Thyroid gland (tissue), 4 donors: ENCODE measurements at regions not wholly inside any gene's neighbourhood (a gene's known extent, or its start where the extent isn't known, plus 50 kb on each side); places are given as distances from the start of the nearest gene placed in this dataset.

ENCODE experiments used
- DNase-seq, 2 donors: peaks; one replicate each; pipeline ENCODE4 v3.0.0-alpha.2; 2019
- H3K27ac ChIP-seq, 3 donors: fragments of 200-600 bp; sonication (generic); 1 replicate in 2 of 3; 2 replicates in 1 of 3; pipeline ENCODE4 v1.5.1; 2016 to 2019; ENCODE audit warnings: mild to moderate bottlenecking in 1 of 3, moderate library complexity in 1 of 3
- H3K27me3 ChIP-seq: fragments of 200-600 bp; sonication (generic); one replicate; pipeline ENCODE4 v1.5.1; 2019
- H3K36me3 ChIP-seq, 2 donors: fragments of 200-600 bp; sonication (generic); one replicate each; pipeline ENCODE4 v1.5.1; 2016 to 2019
- H3K4me1 ChIP-seq, 2 donors: fragments of 200-600 bp; sonication (generic); one replicate each; pipeline ENCODE4 v1.5.1; 2017 to 2019
- H3K4me3 ChIP-seq, 3 donors: fragments of 200-600 bp; sonication (generic); replicated peaks in 1 of 3; 1 replicate in 2 of 3; 2 replicates in 1 of 3; pipeline ENCODE4 v1.5.1; 2016; ENCODE audit warnings: mild to moderate bottlenecking in 1 of 3
- H3K9me3 ChIP-seq: fragments of 200-600 bp; sonication (generic); one replicate; pipeline ENCODE4 v1.5.1; 2017
- CTCF ChIP-seq, 6 experiments: fragments of 200-600 bp in 3 of 6; fragments of 450-650 bp in 3 of 6; sonication (generic) in 3 of 6; IDR thresholded peaks; one replicate each; pipeline ENCODE4 v1.5.1; 2016 to 2019; ENCODE audit warnings: antibody characterized with exemption in 6 of 6, mild to moderate bottlenecking in 2 of 6, inconsistent platforms in 1 of 6, moderate library complexity in 1 of 6
- POLR2A ChIP-seq, 2 donors: fragments of 450-650 bp; IDR thresholded peaks; one replicate each; pipeline ENCODE4 v1.6.1; 2017; ENCODE audit warnings: antibody characterized with exemption in 2 of 2, mild to moderate bottlenecking in 2 of 2, moderate library complexity in 1 of 2
- WGBS, 2 donors: methylation state at CpG; one replicate each; pipeline ENCODE4 v1.1.5; 2017; 5-methylcytosine and 5-hydroxymethylcytosine counted together
- intact Hi-C: fragments of 100-400 bp; cut with DNase I; formaldehyde crosslinking; loops from one replicate; pipeline ENCODE4 v1.15.1; 2023

- Histone ChIP-seq H3K9me3 (no peaks in the 10 kb centered on the region), H3K4me1 (no peaks in the 10 kb centered on the region), H3K4me3 (no peak overlapping the region), H3K27me3 (no peaks in the 10 kb centered on the region), H3K36me3 (no peaks in the 10 kb centered on the region), H3K27ac (no peak overlapping the region)
- intact Hi-C loops = no loop called here
- DNase-seq = peak; percentile 33 to 37
- 46 to 68% methylated on average over 3 of the region's 3 CpGs for WGBS, 2 donors
- no peak for TF ChIP-seq CTCF (IDR thresholded peaks at IDR 0.05)
- TF ChIP-seq POLR2A (IDR thresholded peaks at IDR 0.05) = no peak
These were observed 150.3 kb upstream of the MAOA start for GRCh38 chrX:43505769-43506168.

- H3K4me3 ChIP-seq = no peak overlapping the region
- intact Hi-C loops = no loop called here
- TF ChIP-seq POLR2A (IDR thresholded peaks at IDR 0.05) (no peak), CTCF (IDR thresholded peaks at IDR 0.05) (no peak)
These were observed 147.4 kb upstream of the MAOA start for GRCh38 chrX:43508694-43509093.

DNA sequence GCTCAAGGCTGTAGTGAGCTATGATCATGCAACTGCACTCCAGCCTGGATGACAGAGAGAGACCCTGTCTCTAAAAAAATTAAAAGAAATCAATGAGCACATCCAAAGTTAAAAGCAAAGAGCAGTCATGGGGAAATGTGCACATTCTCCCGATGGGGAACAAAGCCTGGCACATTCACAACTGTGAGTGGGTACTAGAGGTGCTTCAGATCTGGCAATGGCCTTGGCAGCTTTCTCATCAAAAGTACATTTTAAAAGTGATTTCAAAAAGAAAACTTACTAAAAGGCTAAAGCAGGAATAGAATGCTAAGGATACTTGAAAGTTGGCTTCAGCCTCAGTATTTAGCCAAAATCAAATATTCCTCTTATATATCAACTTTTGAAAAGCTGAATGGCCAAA is 145.9 kb upstream of the MAOA start:
- intact Hi-C loops = no loop called here
- TF ChIP-seq CTCF (IDR thresholded peaks at IDR 0.05) (no peak), POLR2A (IDR thresholded peaks at IDR 0.05) (no peak)
- Histone ChIP-seq H3K4me1 (no peaks in the 10 kb centered on the region), H3K27me3 (no peaks in the 10 kb centered on the region), H3K4me3 (no peak overlapping the region), H3K36me3 (no peaks in the 10 kb centered on the region), H3K9me3 (no peaks in the 10 kb centered on the region), H3K27ac (no peak overlapping the region)
- peak; percentile 63 to 65 for DNase-seq
- 50 to 53% methylated on average over 1 of the region's 1 CpG for WGBS, 2 donors

More at GRCh38 chrX:43508694-43509093, 147.4 kb upstream of the MAOA start:
- Histone ChIP-seq H3K27ac (no peak overlapping the region), H3K4me1 (no peaks in the 10 kb centered on the region), H3K27me3 (no peaks in the 10 kb centered on the region), H3K36me3 (no peaks in the 10 kb centered on the region), H3K9me3 (no peaks in the 10 kb centered on the region)
- DNase-seq = no peak

- intact Hi-C loops = no loop called here
- no peak overlapping the region for H3K4me3 ChIP-seq
- 76 to 89% methylated on average over 3 of the region's 3 CpGs for WGBS, 2 donors
- H3K4me1 ChIP-seq = no peaks in the 10 kb centered on the region
- no peaks in the 10 kb centered on the region for H3K9me3 ChIP-seq
- H3K27ac ChIP-seq = no peak overlapping the region
- no peaks in the 10 kb centered on the region for H3K27me3 ChIP-seq
- no peak for TF ChIP-seq CTCF (IDR thresholded peaks at IDR 0.05)
- TF ChIP-seq POLR2A (IDR thresholded peaks at IDR 0.05) = no peak
- no peak for DNase-seq
- no peaks in the 10 kb centered on the region for H3K36me3 ChIP-seq
These were observed 143.0 kb upstream of the MAOA start for GRCh38 chrX:43513085-43513484.

GRCh38 chrX:43514820-43515219 is 141.3 kb upstream of the MAOA start:
- Histone ChIP-seq H3K27me3 (no peaks in the 10 kb centered on the region), H3K27ac (no peak overlapping the region), H3K9me3 (no peaks in the 10 kb centered on the region), H3K4me3 (no peak overlapping the region), H3K36me3 (no peaks in the 10 kb centered on the region), H3K4me1 (no peaks in the 10 kb centered on the region)
- 92 to 100% methylated on average over 1 of the region's 1 CpG for WGBS, 2 donors
- TF ChIP-seq CTCF (IDR thresholded peaks at IDR 0.05) = no peak
- no peak for DNase-seq
- intact Hi-C loops = no loop called here
